ENCODE measurements at regions not wholly inside any gene's neighbourhood (a gene's known extent, or its start where the extent isn't known, plus 50 kb on each side); places are given as distances from the start of the nearest gene placed in this dataset.

GRCh38 chr4:63430105-63430504, 979.1 kb downstream of the TECRL start:
- no peak for TF ChIP-seq POLR2AphosphoS5 (IDR thresholded peaks at IDR 0.05)
- TF ChIP-seq, protein P1, sequence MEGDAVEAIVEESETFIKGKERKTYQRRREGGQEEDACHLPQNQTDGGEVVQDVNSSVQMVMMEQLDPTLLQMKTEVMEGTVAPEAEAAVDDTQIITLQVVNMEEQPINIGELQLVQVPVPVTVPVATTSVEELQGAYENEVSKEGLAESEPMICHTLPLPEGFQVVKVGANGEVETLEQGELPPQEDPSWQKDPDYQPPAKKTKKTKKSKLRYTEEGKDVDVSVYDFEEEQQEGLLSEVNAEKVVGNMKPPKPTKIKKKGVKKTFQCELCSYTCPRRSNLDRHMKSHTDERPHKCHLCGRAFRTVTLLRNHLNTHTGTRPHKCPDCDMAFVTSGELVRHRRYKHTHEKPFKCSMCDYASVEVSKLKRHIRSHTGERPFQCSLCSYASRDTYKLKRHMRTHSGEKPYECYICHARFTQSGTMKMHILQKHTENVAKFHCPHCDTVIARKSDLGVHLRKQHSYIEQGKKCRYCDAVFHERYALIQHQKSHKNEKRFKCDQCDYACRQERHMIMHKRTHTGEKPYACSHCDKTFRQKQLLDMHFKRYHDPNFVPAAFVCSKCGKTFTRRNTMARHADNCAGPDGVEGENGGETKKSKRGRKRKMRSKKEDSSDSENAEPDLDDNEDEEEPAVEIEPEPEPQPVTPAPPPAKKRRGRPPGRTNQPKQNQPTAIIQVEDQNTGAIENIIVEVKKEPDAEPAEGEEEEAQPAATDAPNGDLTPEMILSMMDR (IDR thresholded peaks at IDR 0.05) = no peak
- TF ChIP-seq POLR2A (IDR thresholded peaks at IDR 0.05) = no peak
- no peak for TF ChIP-seq EP300 (IDR thresholded peaks at IDR 0.05)
